ENCODE measurements at regions not wholly inside any gene's neighbourhood (a gene's known extent, or its start where the extent isn't known, plus 50 kb on each side); places are given as distances from the start of the nearest gene placed in this dataset.

DNA sequence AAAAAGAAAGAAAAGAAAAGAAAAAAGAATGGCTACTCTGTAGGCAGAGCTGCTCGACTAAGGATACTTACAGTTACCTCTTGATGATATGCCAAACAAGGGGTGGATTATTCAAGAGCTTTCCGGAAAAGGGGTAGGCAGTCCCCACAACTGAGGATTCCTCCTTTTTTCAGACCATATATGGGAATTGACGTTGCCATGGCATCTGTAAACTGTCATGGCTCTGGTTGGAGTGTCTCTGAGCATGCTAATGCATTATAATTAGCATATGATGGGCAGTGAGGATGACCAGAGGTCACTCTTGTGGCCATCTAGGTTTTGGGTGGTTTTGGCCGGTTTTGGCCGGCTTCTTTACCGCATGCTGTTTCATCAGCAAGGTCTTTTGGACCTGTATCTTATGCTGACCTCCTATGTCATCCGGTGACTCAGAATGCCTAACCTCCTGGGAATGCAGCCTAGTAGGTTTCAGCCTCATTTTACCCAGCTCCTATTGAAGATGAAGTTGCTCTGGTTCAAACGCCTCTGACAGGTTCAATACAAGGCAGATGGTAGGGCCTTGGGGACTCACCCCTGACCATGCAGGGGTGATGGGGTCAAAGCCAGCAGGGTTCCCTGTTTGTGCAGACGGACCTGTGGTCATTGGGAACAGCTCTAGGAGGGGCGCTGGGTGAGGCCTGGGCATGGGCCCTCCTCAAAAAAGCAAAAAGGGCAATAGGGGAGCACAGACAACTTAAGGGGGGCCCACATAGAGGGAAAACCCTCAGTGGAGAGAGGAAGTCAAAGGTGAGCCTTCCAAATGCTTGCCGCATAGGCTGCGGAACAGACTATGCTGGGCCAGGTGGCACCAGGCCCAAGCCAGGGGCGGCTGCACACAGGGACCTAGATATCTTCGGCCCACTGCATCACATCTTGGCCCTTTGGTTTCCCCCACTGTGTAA, 251.2 kb upstream of the RAB6C start:
- no peak for DNase-seq (ENCODE audit: low read depth)

DNA sequence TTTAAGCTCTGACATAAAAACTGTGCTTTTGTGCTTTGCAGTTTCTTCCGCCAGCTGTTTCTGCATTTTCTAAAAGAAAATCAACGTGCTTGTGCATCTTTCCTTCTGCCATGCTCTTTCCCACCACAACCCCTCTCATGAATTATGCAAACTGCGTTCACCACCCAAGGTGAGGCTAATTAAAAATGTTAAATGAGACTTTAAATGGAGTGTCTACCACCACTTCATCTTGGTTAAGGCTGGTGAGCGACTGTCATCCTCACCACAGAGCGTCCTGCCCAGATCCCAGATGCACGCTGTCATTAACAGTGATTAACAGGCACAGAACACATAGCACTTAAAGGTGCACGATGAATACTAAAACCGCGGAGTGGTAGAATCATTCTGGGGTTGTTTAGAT, 250.5 kb upstream of the RAB6C start:
- DNase-seq (ENCODE audit: low read depth) = no peak

DNA sequence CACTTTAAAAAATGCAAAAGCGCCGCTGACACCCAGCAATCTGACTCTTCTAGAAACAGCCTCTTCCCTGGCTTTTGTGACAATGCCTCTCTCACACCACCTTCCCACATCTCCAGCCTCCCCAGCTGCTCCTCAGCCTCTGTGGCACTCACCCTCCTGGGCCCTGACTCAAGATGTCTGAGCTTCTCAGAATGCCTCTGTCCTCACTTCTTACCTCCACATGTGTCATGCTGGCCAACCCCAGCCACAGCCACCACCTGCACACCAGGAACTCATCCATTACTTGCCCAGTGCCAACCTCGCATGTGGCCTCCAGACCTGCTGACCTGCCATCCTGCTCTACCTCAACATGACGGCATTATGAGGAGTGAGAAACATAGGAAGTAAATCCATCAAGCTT, 249.8 kb upstream of the RAB6C start:
- no peak for DNase-seq (ENCODE audit: low read depth)

DNA sequence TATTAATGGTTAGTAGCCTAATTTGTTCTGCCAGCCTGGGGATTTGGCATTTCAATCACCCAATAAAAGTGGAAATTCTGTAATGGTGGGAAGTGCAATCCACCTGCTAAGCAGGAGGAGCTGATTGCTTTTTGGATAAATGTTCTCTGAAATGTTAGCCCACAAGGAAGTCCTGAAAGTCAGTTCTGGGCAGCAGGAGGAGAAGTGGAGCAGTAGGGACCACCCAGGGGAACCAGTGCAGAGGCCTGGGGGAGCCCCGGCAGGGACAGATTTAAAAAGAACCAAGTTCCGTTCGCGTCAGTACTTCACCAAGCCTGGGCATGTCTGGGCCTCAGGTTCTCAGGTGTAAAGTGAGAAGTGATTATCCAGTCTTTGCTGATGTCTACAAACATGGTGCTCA, 248.5 kb upstream of the RAB6C start:
- DNase-seq (ENCODE audit: low read depth) = no peak

DNA sequence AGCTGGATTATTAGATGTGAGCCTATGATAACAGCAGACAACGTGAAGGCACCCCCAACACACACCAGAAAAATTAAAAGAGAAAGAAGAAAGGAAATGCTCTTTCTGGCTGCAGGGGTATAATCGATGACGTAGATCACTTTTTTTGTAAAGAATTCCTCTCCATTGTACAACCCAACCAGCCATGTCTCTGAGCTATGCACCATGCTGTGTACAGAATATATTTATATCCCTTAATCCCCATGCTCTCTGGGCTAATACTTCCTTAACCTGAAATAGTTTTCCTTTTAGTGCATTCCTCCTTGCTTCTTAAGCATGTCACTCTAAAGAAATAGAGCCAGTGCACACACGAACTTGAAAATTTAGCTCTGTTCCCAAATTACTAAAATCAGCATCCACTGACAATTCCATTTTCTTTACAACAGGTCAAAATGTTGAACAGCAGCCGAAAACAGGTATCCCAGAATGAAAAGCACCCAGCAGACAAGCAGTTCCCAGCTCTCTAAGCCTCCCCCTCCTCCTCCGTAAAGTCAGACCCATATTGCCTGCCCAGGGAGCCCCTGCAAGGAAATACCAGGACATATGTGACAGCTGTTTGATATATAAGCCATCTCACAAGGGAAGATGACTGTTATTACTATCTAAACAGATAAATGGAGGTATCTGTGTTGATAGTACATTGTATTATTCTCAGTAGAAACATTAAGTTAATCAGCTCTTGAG, 247.4 kb upstream of the RAB6C start:
- DNase-seq (ENCODE audit: low read depth) = no peak

DNA sequence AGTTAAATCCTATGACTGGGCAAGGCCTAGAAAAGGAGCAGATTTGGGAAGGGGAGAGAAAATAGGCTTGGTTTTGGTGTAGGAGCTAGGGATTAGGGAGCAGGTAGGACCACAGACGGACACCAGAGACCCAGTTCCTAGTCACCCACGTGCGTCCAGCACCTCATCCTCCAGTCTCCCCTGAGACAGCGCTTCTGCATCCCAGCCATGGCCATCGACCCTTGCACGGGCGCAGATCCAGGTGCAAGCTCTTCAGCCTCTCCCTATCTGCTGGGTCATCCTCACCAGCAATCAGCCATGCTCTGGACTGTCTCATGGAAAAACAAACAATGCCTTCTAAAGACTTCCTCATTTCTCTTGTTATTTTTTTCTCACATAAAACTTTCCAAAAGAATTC, 246.8 kb upstream of the RAB6C start:
- no peak for DNase-seq (ENCODE audit: low read depth)

DNA sequence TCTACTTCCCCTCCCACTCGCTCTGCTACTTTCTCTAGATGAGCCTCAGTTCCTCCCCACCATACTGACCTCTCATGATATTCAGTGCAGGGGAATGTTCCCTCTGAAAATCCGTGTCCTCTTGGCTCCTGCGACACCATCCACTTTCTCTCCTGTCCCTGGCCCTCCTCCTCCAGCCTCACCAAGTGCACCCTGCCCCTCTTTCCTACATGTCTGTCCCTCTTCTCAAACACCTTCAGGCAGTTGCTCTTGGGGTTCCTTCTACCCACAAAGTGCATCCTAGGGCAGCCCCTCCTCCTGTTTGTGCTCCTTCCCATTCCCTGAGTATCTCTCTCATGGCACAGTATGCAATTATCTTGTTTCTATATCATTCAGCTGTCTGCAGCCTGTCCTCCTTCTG, 246.4 kb upstream of the RAB6C start:
- no peak for DNase-seq (ENCODE audit: low read depth)

DNA sequence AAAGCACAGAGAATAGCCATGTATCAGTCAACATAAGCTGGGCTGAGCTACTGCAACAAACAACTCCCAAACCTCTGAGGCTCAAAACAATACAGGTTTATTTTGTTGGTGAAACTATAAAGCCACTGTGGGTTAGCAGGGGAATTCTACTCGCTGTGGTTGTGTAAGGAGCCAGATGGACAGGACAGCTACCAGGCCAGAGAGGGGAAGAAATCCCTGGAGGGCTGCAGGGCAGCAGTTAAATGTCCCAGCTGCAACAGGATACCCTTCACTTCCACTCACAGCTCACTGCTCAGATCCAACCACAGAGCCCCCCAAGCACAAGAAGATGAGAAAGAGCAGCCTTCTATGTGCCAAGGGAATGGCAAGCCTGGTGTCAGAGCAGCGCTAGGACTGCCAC, 245.9 kb upstream of the RAB6C start:
- no peak for DNase-seq (ENCODE audit: low read depth)

DNA sequence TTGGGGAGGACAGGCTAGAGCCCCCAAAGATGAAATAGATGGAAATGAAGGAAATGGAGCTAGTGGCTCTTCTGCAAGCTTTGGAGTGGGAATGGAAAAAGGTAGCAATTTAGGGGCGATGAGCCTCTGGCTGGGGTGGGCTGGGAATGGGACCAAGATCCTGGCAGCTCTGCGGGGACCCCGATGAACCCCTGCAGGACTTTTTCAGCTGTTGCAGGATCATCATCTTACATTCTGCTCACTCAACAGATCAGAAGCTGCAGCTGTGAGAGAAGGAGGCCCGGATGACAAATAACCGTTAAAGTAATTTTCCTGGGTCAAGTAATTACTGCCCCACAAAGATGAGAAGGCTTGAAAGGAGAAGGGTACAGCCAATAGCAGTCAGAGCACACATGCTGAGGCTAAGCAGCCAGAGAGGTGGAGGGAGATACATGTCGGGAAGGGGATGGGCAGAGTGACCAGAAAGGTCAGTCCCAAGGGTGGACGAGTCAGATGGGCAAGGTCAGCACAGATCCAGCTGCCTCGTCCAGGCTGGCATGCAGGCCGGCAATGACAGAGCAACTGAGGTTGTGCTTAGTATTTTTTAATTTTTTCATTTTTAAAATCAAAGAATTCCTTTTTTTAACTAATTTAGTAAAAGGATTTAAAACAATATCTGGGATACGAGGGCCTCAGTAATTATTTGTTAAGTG, 245.0 kb upstream of the RAB6C start:
- no peak for DNase-seq (ENCODE audit: low read depth)

DNA sequence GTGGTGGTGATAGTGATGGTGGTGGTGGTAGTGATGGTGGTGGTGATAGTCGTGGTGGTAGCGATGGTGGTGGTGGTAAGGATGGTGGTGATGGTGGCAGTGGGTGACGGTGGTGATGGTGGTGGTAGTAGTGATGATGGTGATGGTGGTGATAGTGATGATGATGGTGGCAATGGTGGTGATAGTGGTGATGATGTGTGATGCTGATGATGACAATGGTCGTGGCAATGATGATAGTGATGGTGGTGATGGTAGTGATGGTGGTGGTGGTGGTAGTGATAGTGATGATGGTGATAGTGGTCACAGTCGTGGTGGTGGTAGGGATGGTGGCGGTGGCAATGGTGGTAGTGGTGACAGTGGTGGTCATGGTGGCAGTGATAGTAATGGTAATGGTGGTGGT, 243.9 kb upstream of the RAB6C start:
- no peak for DNase-seq (ENCODE audit: low read depth)

DNA sequence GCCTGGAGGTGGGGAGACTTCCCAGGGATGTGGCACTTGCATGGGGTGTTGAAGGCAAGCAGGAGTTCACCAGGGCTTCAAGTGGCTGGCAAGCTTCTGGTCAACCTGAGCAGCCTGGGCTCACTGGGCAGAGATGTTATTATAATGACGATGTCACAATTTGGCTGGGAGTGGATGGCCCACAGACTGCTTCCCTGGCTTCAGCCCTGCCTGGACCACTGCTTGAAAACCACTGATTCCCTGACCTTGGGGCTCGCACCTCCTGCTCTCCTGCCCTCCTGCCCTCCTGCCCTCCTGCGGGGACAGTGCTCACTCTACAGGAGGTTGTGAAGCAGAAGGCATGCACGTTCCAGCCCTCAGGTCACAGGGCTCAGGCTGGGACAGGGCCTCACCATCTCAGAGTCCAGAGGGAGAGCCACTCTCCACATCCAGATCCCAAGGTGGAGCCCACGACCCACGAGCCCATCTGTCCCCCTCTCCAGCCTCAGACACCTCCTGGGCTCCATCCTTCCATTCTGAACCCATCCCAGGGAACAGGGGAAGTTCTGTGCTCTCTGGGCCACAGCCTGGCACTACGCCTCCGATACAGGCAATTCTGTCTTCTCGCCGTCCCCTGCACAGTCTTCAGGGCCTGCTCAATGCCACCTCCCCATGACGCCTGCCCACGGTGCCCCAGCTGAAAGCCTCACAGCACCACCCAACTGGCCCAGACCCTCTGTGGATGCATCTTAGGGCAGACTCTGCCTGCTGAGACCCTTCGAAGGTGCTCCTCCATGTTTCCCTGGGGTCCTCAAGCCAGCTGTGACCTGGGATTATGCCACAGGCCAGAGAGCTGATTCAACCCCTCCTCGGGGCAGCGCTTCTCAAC, 241.6 kb upstream of the RAB6C start:
- DNase-seq (ENCODE audit: low read depth) = no peak

DNA sequence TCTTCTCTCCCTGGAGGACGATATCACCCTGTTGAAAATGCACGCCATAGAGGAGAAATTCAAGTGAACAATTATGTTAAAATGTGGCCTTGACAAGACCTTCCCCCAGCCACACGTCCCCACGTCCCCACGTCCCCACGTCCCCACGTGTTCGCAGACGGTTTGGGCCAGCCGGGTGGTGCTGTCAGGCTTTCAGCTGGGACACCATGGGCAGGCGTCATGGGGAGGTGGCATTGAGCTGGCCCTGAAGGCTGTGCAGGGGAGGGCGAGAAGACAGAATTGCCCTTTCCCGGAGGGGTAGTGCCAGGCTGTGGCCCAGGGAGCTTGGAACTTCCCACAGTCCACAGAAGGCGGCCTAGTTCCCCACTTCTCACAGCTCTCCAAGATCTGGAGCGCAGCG, 240.7 kb upstream of the RAB6C start:
- no peak for DNase-seq (ENCODE audit: low read depth)

DNA sequence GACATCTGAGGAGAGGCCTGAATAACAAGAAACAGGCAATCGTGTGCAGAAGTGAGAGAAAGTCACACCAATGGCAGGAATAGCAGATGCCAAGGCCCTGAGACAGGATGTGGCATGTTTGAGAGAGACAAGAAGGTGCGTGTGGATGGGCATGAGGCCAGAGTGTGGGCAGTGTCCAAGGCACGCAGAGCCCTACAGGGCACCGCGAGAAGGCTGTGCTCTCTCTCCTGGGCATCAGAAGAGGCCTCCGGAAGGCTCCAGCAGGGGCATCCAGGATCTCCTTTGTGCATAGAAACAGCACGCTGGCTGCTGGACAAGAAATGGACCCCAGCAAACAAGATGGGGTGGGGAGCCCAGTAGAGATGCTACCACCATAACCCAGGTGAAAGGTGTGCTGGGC, 239.0 kb upstream of the RAB6C start:
- DNase-seq (ENCODE audit: low read depth) = no peak

DNA sequence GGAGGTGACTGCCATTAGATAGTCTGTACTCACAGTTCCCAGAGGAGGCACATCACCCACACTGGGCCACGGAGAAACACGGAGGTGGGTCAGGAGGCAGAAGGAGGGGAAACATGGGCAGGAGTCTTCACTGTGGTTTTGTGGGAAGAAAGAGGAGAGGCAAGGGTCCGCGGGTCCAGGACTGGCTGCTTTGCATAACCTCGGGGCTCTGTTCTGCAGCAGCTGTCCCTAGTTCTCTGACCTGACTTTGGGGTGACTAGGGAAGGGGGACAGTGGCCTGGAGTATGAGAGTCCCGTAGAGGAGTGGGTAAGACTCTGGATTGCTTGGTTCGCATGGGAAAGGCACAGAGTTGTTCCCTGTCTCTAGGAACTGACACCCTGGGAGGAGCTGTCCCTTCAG, 238.3 kb upstream of the RAB6C start:
- DNase-seq (ENCODE audit: low read depth) = no peak

DNA sequence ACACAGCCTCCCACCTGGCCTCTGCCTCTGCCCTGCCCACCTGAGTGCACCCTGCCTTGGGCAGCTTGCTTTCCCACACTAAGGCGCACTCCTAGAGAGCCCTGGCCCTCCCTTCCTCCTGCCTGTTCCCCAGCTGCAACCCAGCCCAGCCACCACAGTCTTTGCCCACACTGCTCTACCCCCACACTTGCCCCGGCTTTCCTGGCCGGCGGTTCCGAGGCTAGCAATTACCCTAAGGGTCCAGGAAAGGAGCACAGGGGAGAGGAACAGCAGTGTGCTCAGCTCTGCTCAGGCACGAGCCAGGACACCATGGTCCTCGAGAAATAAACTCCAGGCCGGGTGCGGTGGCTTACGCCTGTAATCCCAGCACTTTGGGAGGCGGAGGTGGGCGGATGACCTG, 237.8 kb upstream of the RAB6C start:
- DNase-seq (ENCODE audit: low read depth) = no peak

DNA sequence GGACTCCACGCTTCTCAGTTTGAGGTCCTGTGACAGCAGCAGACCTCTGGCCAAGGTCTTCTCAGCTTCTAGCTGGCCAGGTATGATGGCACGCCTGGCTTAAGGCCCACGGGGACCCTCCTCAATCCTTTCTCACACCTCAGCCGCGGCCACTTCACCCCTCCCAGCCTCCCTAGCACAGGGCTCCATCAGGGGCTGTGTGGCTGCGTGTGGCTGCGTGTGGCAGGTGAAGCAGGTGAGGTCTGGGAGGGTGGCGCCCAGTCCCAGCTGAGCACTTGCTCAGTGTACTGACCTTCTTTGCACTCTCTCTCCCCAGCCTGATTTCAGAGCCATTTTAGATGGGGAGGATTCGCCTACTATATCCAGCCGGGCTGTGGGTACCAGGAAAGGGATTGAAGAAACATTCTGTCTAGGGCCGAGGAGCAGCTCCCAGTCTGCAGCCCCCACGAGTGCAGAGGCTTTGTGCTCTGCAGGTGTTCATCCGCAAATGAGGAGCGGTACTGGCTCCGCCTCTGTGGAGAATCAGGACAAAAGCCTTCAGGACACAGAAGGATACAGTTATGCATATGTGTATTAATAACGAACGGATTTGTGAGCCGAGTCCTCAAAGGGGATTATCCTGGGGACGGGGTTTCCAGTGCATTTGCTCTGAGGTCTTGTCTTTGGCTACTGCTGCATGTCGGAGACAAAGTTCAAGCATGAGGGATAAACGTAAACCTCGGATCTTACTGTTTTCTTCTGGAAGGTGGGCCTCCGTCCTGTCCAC, 236.9 kb upstream of the RAB6C start:
- DNase-seq (ENCODE audit: low read depth) = no peak

DNA sequence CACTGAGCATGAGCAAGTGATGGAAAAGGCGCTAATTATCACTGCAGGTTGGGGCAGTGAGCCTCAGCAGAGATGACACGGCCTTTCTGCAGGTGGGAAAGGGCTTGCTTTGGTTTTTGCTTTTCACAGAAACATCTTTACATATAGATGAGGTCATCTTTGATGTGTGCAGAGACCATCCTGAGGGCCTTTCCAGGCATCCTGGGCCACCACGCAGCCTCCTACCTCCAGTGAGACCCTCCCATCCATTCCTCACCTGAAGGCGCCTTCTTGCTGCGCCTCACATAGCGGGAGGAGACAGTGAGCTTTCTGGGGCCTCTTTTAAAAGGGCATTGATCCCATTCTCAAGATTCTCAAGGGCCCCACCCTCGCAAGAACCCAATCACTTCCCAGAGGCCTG, 235.3 kb upstream of the RAB6C start:
- no peak for DNase-seq (ENCODE audit: low read depth)

DNA sequence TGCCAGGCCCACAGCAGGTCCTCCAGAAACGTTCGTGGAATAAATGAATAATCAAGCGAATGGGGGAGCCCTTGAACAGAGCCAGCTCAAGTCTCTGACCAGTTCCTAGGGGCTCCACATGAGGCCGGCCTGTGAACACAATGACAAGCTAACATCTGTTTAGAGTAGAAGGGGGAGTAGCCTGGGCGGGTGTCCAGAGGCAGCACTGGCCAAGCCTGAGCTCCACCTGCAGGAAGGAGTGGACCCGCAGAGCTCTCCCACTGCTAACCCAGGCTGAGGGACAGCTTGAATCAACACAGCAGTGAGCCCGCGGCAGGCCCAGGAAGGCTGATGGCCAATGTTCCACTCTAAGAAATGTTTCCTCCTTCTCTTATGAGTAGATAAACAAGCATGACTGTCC, 234.8 kb upstream of the RAB6C start:
- DNase-seq (ENCODE audit: low read depth) = no peak

DNA sequence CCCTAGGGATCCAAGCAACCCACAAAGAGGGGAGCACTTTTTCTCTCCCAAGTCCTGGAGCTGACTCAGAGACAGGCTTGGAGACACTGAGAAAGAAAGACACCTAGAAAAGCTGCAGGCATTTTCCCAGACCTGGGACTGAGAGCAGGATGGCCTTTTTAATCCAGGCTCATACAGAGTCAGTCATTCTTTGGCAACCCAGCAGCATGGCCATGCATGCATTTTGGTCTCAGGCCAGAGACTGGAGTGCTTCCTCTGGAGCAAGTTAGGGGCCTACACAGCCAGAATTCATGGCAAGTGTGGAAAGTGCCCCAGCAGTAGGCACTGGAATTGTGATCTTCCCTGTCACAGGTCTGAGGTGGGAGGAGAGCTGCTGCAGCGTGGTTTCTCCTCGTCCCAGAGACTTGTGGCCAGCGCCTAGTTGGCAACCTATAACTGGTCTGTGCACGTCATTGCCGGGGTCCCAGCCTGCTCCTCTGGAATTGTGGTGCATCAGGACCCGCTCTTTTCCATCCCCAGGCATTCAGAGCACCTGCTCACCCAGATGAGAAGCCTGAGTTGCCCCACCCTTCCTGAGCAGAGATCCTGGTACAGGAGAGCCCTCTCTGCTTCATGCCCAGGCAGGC, 231.9 kb upstream of the RAB6C start:
- no peak for DNase-seq (ENCODE audit: low read depth)

DNA sequence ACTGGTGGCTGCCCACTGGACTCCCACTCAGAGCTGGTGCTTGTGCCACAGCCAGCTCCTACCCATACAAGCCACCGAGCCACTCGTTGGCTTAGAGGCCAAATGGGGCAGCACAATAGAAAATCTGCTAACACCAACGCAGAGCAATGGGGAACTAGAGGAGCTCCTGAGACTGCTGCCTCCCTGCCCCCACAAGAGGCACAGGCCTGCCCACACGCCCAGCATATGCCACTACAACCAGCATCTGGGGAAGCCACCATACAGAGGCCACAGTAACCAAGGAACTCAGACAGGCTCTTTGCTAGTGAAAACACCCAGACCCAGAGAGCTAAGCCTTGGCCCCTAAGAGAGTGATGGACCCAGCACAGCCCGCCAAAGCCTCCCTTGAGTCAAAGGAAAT, 231.2 kb upstream of the RAB6C start:
- DNase-seq (ENCODE audit: low read depth) = no peak

DNA sequence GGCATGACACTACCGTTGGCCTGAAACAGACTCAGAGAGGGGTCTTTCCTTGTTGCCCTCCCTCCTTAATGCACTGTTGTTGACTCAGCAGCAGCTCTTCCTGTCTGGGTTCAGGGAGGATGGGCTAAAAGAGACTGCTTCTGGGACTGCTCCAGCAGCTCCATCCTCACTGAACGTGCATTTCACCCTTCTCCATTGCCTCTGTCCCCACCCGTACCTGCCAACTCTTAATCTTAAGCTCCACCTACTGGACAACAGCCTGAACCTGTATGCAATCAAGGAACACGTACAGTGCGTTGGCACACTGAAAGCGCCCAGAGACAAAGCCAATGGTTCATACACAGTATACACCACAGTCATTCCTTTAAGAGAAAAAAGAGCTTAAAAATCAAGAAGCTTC, 230.8 kb upstream of the RAB6C start:
- no peak for DNase-seq (ENCODE audit: low read depth)
